ENCODE measurements at regions not wholly inside any gene's neighbourhood (a gene's known extent, or its start where the extent isn't known, plus 50 kb on each side); places are given as distances from the start of the nearest gene placed in this dataset.
A peak's percentile ranks its signal among the peaks of the same experiment; 100 is the strongest.
"Not testable (repeated sequence)": the region's sequence is repeated elsewhere in the genome, so short reads cannot be mapped to it uniquely, and the experiment has no call there.

- TF ChIP-seq CTCF (conservative IDR thresholded peaks at IDR 0.05) = no peak
- Mint-ChIP-seq H3K9me3 (no peaks in the 10 kb centered on the region), H3K27ac (ENCODE audit: unreplicated experiment) (no peak overlapping the region), H3K27me3 (ENCODE audit: low read depth) (no peaks in the 10 kb centered on the region), H3K36me3 (ENCODE audit: low read depth) (no peaks in the 10 kb centered on the region), H3K4me1 (peaks cover 26% of the 10 kb centered on the region), H3K4me3 (no peak overlapping the region)
- DNase-seq (ENCODE audit: low read depth, low spot score) = no peak
Measured at GRCh38 chr14:30238936-30239335, 311.3 kb upstream of the PRKD1 start.

GRCh38 chr14:30240018-30240417, 312.4 kb upstream of the PRKD1 start:
- H3K27me3 Mint-ChIP-seq (ENCODE audit: low read depth) = no peaks in the 10 kb centered on the region
- DNase-seq (ENCODE audit: low read depth, low spot score) = peak; percentile 5
- no peak for TF ChIP-seq CTCF (conservative IDR thresholded peaks at IDR 0.05)
- H3K9me3 Mint-ChIP-seq = no peaks in the 10 kb centered on the region
- H3K36me3 Mint-ChIP-seq (ENCODE audit: low read depth) = no peaks in the 10 kb centered on the region
- H3K27ac Mint-ChIP-seq (ENCODE audit: unreplicated experiment) = no peak overlapping the region
- no peak overlapping the region for H3K4me3 Mint-ChIP-seq
- peaks cover 26% of the 10 kb centered on the region for H3K4me1 Mint-ChIP-seq

- no peak for DNase-seq (ENCODE audit: low read depth, low spot score)
- Mint-ChIP-seq H3K9me3 (no peaks in the 10 kb centered on the region), H3K4me3 (no peak overlapping the region), H3K4me1 (peaks cover 26% of the 10 kb centered on the region), H3K36me3 (ENCODE audit: low read depth) (no peaks in the 10 kb centered on the region), H3K27ac (ENCODE audit: unreplicated experiment) (no peak overlapping the region), H3K27me3 (ENCODE audit: low read depth) (no peaks in the 10 kb centered on the region)
- TF ChIP-seq CTCF (conservative IDR thresholded peaks at IDR 0.05) = no peak
Measured at GRCh38 chr14:30240685-30241084, 313.0 kb upstream of the PRKD1 start.

- TF ChIP-seq CTCF (conservative IDR thresholded peaks at IDR 0.05) = no peak
- Mint-ChIP-seq H3K9me3 (no peaks in the 10 kb centered on the region), H3K4me1 (peaks cover 26% of the 10 kb centered on the region), H3K27ac (ENCODE audit: unreplicated experiment) (no peak overlapping the region), H3K4me3 (peak overlapping the region; percentile 41), H3K36me3 (ENCODE audit: low read depth) (no peaks in the 10 kb centered on the region), H3K27me3 (ENCODE audit: low read depth) (no peaks in the 10 kb centered on the region)
- DNase-seq (ENCODE audit: low read depth, low spot score) = no peak
Measured at GRCh38 chr14:30242744-30243143, 315.1 kb upstream of the PRKD1 start.

GRCh38 chr14:30243207-30243606, 315.6 kb upstream of the PRKD1 start:
- DNase-seq (ENCODE audit: low read depth, low spot score) = no peak
- no peak for TF ChIP-seq CTCF (conservative IDR thresholded peaks at IDR 0.05)
- Mint-ChIP-seq H3K27ac (ENCODE audit: unreplicated experiment) (no peak overlapping the region), H3K4me3 (peak overlapping the region; percentile 41), H3K9me3 (no peaks in the 10 kb centered on the region), H3K27me3 (ENCODE audit: low read depth) (no peaks in the 10 kb centered on the region), H3K36me3 (ENCODE audit: low read depth) (no peaks in the 10 kb centered on the region), H3K4me1 (peaks cover 26% of the 10 kb centered on the region)

GRCh38 chr14:30243805-30244204, 315.2 kb upstream of the G2E3 start:
- no peak for DNase-seq (ENCODE audit: low read depth, low spot score)
- no peak overlapping the region for H3K4me3 Mint-ChIP-seq
- no peaks in the 10 kb centered on the region for H3K27me3 Mint-ChIP-seq (ENCODE audit: low read depth)
- H3K9me3 Mint-ChIP-seq = no peaks in the 10 kb centered on the region
- TF ChIP-seq CTCF (conservative IDR thresholded peaks at IDR 0.05) = no peak
- H3K4me1 Mint-ChIP-seq = peaks cover 26% of the 10 kb centered on the region
- no peak overlapping the region for H3K27ac Mint-ChIP-seq (ENCODE audit: unreplicated experiment)
- H3K36me3 Mint-ChIP-seq (ENCODE audit: low read depth) = no peaks in the 10 kb centered on the region

- peaks cover 26% of the 10 kb centered on the region for H3K4me1 Mint-ChIP-seq
Measured at GRCh38 chr14:30244348-30244747, 314.6 kb upstream of the G2E3 start.

More at GRCh38 chr14:30244348-30244747, 314.6 kb upstream of the G2E3 start:
- H3K27ac Mint-ChIP-seq (ENCODE audit: unreplicated experiment); H3K4me3 Mint-ChIP-seq; H3K27me3 Mint-ChIP-seq (ENCODE audit: low read depth); H3K9me3 Mint-ChIP-seq; DNase-seq (ENCODE audit: low read depth, low spot score); H3K36me3 Mint-ChIP-seq (ENCODE audit: low read depth): not testable (repeated sequence)
